GM06990 (cell line): ENCODE measurements at regions not wholly inside any gene's neighbourhood (a gene's known extent, or its start where the extent isn't known, plus 50 kb on each side); places are given as distances from the start of the nearest gene placed in this dataset.

Source experiments
- DNase-seq: peaks from one replicate; pipeline ENCODE4 v3.0.0-alpha.2; 2011; ENCODE audit not compliant: insufficient read length; ENCODE audit errors: extremely low read depth
- H3K27me3 ChIP-seq: replicated peaks from 2 replicates; pipeline ENCODE4 v1.6.0; 2011; ENCODE audit warnings: low read length; ENCODE audit not compliant: control insufficient read depth, insufficient read depth
- H3K36me3 ChIP-seq: 2 replicates; pipeline ENCODE4 v1.5.1; 2011; ENCODE audit warnings: low read length; ENCODE audit not compliant: control insufficient read depth, insufficient read depth
- H3K4me3 ChIP-seq: replicated peaks from 2 replicates; pipeline ENCODE4 v1.5.1; 2011; ENCODE audit warnings: low read depth, mild to moderate bottlenecking, control low read depth, low read length
- CTCF ChIP-seq: IDR thresholded peaks from 2 replicates; pipeline ENCODE4 v1.5.1; 2011; ENCODE audit warnings: low read length, control low read depth, mild to moderate bottlenecking, inconsistent platforms; ENCODE audit not compliant: insufficient read depth, poor library complexity, severe bottlenecking

GRCh38 chr6:47135772-47136171, 93.6 kb upstream of the ADGRF1 start:
- Histone ChIP-seq H3K27me3 (no peaks in the 10 kb centered on the region), H3K36me3 (no peaks in the 10 kb centered on the region), H3K4me3 (no peak overlapping the region)
- no peak for TF ChIP-seq CTCF
- no peak for DNase-seq

DNA sequence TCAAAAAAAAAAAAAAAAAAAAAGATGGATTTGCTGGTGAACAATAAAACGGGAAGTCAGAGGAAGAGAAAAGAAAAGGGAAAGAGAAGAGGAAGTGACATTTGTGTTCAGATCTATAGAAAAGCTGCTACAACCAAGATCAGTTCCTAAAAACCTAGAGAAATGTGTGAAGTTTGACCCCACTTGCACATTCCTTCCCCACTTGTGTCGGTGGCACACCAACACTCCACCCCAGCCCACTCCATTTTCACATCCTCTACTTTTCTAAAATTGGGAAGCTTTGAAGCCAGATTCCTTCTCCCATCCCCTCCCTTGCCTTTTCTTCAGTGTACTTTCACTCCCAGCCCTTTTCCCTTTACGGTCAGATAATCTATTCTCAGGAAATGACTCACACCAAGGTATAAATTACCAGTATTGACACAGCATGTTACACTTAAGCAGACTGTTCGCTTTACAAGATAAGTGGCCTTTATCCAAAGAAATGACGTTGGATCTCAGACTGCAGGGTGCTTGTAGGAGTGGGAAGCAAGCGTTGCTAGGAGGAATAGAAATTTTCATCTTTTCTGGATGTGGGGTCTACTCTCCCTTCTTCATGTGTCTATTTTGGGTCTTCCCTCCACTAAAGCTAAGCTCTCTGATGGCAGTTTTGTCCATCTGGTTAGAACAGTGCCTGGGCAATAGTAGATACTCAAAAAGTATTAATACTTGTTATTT, 92.5 kb upstream of the ADGRF1 start:
- Histone ChIP-seq H3K4me3 (no peak overlapping the region), H3K27me3 (no peaks in the 10 kb centered on the region), H3K36me3 (no peaks in the 10 kb centered on the region)
- TF ChIP-seq CTCF, result no peak
- no peak for DNase-seq

DNA sequence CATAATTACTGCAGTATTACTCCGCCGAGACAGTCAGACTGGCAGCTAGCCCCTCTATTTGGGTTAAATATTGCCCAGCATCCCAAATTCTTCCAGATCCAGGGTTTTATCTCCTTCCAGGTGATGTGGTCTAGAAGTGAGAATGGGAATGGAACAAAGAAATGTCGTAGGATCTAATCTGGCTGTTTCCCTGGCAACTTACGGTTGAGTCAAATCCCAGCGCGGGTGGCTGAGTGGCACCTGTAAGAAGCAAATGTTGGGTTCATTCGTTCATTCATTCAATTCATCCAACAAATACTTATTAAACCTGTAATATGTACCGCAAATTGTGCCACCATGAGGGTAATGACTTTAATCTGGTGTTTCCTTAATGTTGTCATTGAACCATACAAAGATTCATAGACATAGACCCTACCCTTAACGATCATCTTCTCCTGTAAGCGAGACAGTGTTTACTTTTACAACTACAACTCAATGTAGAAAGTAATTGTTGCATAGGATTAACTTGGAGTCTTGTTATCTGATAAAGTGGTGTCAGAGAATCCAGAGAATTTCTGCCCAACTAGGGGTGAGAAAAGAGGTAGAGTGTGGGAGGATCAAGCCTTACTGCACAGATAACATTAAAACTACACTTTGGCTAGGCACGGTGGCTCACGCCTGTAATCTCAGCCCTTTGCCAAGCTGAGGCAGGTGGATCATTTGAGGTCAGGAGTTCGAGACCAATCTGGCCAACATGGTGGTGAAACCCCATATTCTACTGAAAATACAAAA, 91.3 kb upstream of the ADGRF1 start:
- no peak for TF ChIP-seq CTCF
- Histone ChIP-seq H3K36me3 (no peaks in the 10 kb centered on the region), H3K27me3 (no peaks in the 10 kb centered on the region), H3K4me3 (no peak overlapping the region)
- no peak for DNase-seq

DNA sequence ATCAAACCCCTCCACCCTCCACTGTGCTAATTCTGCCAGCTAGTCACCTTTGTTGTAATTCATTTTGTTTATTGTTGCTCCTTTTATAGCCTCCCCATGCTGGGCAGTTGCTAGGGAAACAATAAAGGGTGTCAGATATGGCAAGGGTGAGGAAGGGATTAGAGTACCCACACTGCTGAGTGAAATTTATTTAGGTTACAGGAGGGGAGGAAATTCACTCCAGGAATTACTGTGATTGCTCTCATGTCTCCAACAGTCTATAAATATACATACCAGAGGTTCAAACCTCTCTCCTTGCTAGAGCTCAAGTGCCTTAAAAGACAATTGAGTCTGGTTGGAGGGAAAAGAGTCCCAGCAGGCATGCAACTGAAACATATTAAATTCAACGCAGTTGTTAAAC, 90.6 kb upstream of the ADGRF1 start:
- TF ChIP-seq CTCF, result no peak
- Histone ChIP-seq H3K36me3 (no peaks in the 10 kb centered on the region), H3K27me3 (no peaks in the 10 kb centered on the region), H3K4me3 (no peak overlapping the region)
- no peak for DNase-seq

- Histone ChIP-seq H3K36me3 (no peaks in the 10 kb centered on the region), H3K27me3 (no peaks in the 10 kb centered on the region), H3K4me3 (no peak overlapping the region)
- no peak for TF ChIP-seq CTCF
- DNase-seq, result no peak
Observed at GRCh38 chr6:47131773-47132172, 89.6 kb upstream of the ADGRF1 start.

DNA sequence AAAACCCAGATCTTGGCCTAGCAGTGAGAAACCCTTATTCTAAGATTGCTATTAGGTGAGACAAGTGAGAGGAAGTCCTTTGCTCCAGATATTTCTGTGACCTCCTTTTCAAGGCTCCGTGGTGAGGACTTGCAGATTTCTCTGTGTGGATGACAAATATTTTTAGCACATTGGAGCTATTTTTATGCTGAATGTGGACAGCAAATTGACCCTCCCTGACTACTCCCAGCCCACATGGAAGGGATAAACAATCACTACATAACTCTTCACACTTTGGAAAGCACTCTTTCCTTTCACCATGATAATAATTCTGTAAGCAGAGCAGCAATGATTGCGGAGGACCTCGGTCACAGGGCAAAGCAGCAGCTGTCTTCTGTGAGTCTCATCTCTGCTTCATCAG, 88.0 kb upstream of the ADGRF1 start:
- no peak for DNase-seq
- H3K36me3 ChIP-seq, result no peaks in the 10 kb centered on the region
- no peaks in the 10 kb centered on the region; the same call in 1 of the 2 replicates for H3K27me3 ChIP-seq
- no peak for TF ChIP-seq CTCF
- H3K4me3 ChIP-seq, result no peak overlapping the region
